DMS153 treated with DMSO at 0.1 percent for 48 hours (cell line): ENCODE measurements at regions not wholly inside any gene's neighbourhood (a gene's known extent, or its start where the extent isn't known, plus 50 kb on each side); places are given as distances from the start of the nearest gene placed in this dataset.

Source experiments
- DNase-seq: peaks from one replicate; lab custom pipeline; 2025; ENCODE audit not compliant: unreplicated experiment; lab: John Stamatoyannopoulos, UW

- DNase-seq = no peak
These were observed 297.6 kb upstream of the PITRM1 start for GRCh38 chr10:3470191-3470590.

GRCh38 chr10:3469639-3470020 is 297.0 kb upstream of the PITRM1 start:
- DNase-seq = no peak

GRCh38 chr10:3468919-3469638 is 296.5 kb upstream of the PITRM1 start:
- DNase-seq = no peak

GRCh38 chr10:3467052-3467951 is 294.7 kb upstream of the PITRM1 start:
- DNase-seq = no peak

- no peak for DNase-seq
These were observed 292.9 kb upstream of the PITRM1 start for GRCh38 chr10:3465406-3465891.

- DNase-seq = no peak
These were observed 292.3 kb upstream of the PITRM1 start for GRCh38 chr10:3464760-3465405.

GRCh38 chr10:3460420-3461128 is 288.0 kb upstream of the PITRM1 start:
- no peak for DNase-seq

- DNase-seq = no peak
These were observed 283.1 kb upstream of the PITRM1 start for GRCh38 chr10:3455385-3456334.

GRCh38 chr10:3452683-3453361 is 280.2 kb upstream of the PITRM1 start:
- no peak for DNase-seq

- DNase-seq = no peak
These were observed 279.6 kb upstream of the PITRM1 start for GRCh38 chr10:3452173-3452626.

- no peak for DNase-seq
These were observed 279.1 kb upstream of the PITRM1 start for GRCh38 chr10:3451516-3452172.

GRCh38 chr10:3446221-3446620 is 273.6 kb upstream of the PITRM1 start:
- DNase-seq = no peak

- DNase-seq = no peak
These were observed 273.1 kb upstream of the PITRM1 start for GRCh38 chr10:3445648-3446047.

- no peak for DNase-seq
These were observed 269.9 kb upstream of the PITRM1 start for GRCh38 chr10:3442451-3442990.

- no peak for DNase-seq
These were observed 266.6 kb upstream of the PITRM1 start for GRCh38 chr10:3439183-3439582.

- no peak for DNase-seq
These were observed 266.0 kb upstream of the PITRM1 start for GRCh38 chr10:3438606-3439005.

- no peak for DNase-seq
These were observed 263.1 kb upstream of the PITRM1 start for GRCh38 chr10:3435671-3436070.

GRCh38 chr10:3433988-3434387 is 261.4 kb upstream of the PITRM1 start:
- no peak for DNase-seq
